ENCODE measurements at regions not wholly inside any gene's neighbourhood (a gene's known extent, or its start where the extent isn't known, plus 50 kb on each side); places are given as distances from the start of the nearest gene placed in this dataset.

GRCh38 chr20:24813496-24813895 is 135.6 kb upstream of the CST7 start:
- H3K36me3 ChIP-seq (ENCODE audit: insufficient read depth, low read length) = no peaks in the 10 kb centered on the region
- H3K4me2 ChIP-seq (ENCODE audit: low read depth, low read length, poor library complexity, severe bottlenecking) = no peak overlapping the region
- H4K20me1 ChIP-seq (ENCODE audit: insufficient read depth, low read length, poor library complexity, severe bottlenecking) = no peaks in the 10 kb centered on the region
- TF ChIP-seq, protein P1, sequence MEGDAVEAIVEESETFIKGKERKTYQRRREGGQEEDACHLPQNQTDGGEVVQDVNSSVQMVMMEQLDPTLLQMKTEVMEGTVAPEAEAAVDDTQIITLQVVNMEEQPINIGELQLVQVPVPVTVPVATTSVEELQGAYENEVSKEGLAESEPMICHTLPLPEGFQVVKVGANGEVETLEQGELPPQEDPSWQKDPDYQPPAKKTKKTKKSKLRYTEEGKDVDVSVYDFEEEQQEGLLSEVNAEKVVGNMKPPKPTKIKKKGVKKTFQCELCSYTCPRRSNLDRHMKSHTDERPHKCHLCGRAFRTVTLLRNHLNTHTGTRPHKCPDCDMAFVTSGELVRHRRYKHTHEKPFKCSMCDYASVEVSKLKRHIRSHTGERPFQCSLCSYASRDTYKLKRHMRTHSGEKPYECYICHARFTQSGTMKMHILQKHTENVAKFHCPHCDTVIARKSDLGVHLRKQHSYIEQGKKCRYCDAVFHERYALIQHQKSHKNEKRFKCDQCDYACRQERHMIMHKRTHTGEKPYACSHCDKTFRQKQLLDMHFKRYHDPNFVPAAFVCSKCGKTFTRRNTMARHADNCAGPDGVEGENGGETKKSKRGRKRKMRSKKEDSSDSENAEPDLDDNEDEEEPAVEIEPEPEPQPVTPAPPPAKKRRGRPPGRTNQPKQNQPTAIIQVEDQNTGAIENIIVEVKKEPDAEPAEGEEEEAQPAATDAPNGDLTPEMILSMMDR (conservative IDR thresholded peaks at IDR 0.05; ENCODE audit: low read length) = no peak
- TF ChIP-seq EZH2phosphoT487 (IDR thresholded peaks at IDR 0.05; ENCODE audit: borderline replicate concordance) = no peak
- no peaks in the 10 kb centered on the region; the same call in 1 of the 2 replicates for H3K9me3 ChIP-seq (ENCODE audit: insufficient read depth, low read depth, low read length)
- H3K4me1 ChIP-seq (ENCODE audit: insufficient read depth, low read length, poor library complexity, severe bottlenecking) = no peaks in the 10 kb centered on the region
- H3K9me2 ChIP-seq (replicated peaks; ENCODE audit: low read depth, low read length) = no peaks in the 10 kb centered on the region
- H3K9ac ChIP-seq (ENCODE audit: low read depth, low read length, poor library complexity, severe bottlenecking) = no peak overlapping the region
- no peak overlapping the region for H3K4me3 ChIP-seq (ENCODE audit: low read length, poor library complexity, severe bottlenecking)
- no peaks in the 10 kb centered on the region for H3F3A ChIP-seq (ENCODE audit: low read depth)
- no peaks in the 10 kb centered on the region for H3K27me3 ChIP-seq (ENCODE audit: insufficient read depth, low read length, poor library complexity, severe bottlenecking)
- no peaks in the 10 kb centered on the region for H3K79me2 ChIP-seq (ENCODE audit: insufficient read depth, low read length)
- H2AFZ ChIP-seq (ENCODE audit: low read length) = no peak overlapping the region

DNA sequence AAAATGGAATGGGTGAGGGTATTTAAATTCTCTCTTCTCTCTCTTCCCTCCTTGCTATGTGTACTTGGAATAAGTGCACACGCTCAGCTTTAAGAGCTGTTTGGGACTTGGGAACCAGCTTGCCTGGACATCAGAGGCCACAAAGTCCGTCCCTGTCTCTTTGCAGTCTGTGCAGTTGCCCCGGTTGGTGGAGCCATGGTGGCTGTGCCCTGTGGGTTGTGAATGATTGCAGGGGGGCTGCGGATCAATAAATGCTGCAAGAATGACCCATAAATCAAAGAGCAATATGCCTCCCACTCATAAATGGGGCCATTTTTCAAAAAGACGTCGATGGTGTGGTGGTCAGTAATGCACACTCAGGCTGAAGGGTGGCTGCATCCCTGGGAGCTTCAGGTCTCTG is 135.1 kb upstream of the CST7 start:
- H3K79me2 ChIP-seq (ENCODE audit: insufficient read depth, low read length) = no peaks in the 10 kb centered on the region
- TF ChIP-seq, protein P1 (conservative IDR thresholded peaks at IDR 0.05; ENCODE audit: low read length) = no peak
- no peak for TF ChIP-seq EZH2phosphoT487 (IDR thresholded peaks at IDR 0.05; ENCODE audit: borderline replicate concordance)
- no peaks in the 10 kb centered on the region for H3K27me3 ChIP-seq (ENCODE audit: insufficient read depth, low read length, poor library complexity, severe bottlenecking)
- H3K4me1 ChIP-seq (ENCODE audit: insufficient read depth, low read length, poor library complexity, severe bottlenecking) = no peaks in the 10 kb centered on the region
- H3K4me3 ChIP-seq (ENCODE audit: low read length, poor library complexity, severe bottlenecking) = no peak overlapping the region
- no peaks in the 10 kb centered on the region for H4K20me1 ChIP-seq (ENCODE audit: insufficient read depth, low read length, poor library complexity, severe bottlenecking)
- no peak overlapping the region for H3K4me2 ChIP-seq (ENCODE audit: low read depth, low read length, poor library complexity, severe bottlenecking)
- H3K9me2 ChIP-seq (replicated peaks; ENCODE audit: low read depth, low read length) = no peaks in the 10 kb centered on the region
- no peak overlapping the region for H2AFZ ChIP-seq (ENCODE audit: low read length)
- H3K9ac ChIP-seq (ENCODE audit: low read depth, low read length, poor library complexity, severe bottlenecking) = no peak overlapping the region
- no peaks in the 10 kb centered on the region for H3F3A ChIP-seq (ENCODE audit: low read depth)
- H3K36me3 ChIP-seq (ENCODE audit: insufficient read depth, low read length) = no peaks in the 10 kb centered on the region
- no peaks in the 10 kb centered on the region; the same call in 1 of the 2 replicates for H3K9me3 ChIP-seq (ENCODE audit: insufficient read depth, low read depth, low read length)

DNA sequence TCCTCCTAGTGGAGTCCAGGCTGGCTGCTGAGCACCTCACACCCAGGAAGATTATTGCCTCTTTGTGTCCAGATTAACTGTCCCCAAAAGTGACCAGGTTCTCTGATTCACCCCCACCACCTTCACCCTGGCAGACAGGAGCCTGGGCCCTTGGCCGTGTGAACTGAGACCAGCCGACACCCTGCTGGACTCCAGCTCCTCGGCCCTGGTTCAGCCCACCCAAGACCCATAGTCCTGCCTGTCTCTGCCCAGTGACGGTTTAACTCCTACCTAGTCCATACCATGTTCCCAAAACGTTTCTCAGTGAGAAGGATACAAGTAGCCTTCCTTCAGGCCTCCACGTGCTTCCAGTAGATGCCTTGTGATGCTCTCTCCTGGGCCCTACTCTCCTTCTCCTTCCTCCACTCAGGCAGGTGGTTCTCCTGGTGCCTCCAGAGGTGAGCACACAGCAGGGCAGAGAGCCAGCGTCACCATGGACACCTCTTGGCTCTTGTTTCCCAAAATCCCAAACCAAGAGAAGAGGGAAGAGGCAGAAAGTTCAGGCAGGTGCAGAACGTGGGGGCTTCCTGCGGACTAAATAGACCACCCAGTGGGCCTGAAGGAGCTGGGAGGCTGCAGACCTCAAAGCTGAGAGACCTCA is 134.4 kb upstream of the CST7 start:
- Histone ChIP-seq H4K20me1 (ENCODE audit: insufficient read depth, low read length, poor library complexity, severe bottlenecking) (no peaks in the 10 kb centered on the region), H3K9me3 (ENCODE audit: insufficient read depth, low read depth, low read length) (no peaks in the 10 kb centered on the region; the same call in 1 of the 2 replicates), H3K9me2 (replicated peaks; ENCODE audit: low read depth, low read length) (no peaks in the 10 kb centered on the region), H3K36me3 (ENCODE audit: insufficient read depth, low read length) (no peaks in the 10 kb centered on the region), H3K9ac (ENCODE audit: low read depth, low read length, poor library complexity, severe bottlenecking) (no peak overlapping the region), H3K27me3 (ENCODE audit: insufficient read depth, low read length, poor library complexity, severe bottlenecking) (no peaks in the 10 kb centered on the region), H2AFZ (ENCODE audit: low read length) (no peak overlapping the region), H3K4me2 (ENCODE audit: low read depth, low read length, poor library complexity, severe bottlenecking) (no peak overlapping the region), H3K4me1 (ENCODE audit: insufficient read depth, low read length, poor library complexity, severe bottlenecking) (no peaks in the 10 kb centered on the region), H3K4me3 (ENCODE audit: low read length, poor library complexity, severe bottlenecking) (no peak overlapping the region), H3K79me2 (ENCODE audit: insufficient read depth, low read length) (no peaks in the 10 kb centered on the region), H3F3A (ENCODE audit: low read depth) (no peaks in the 10 kb centered on the region)
- TF ChIP-seq EZH2phosphoT487 (IDR thresholded peaks at IDR 0.05; ENCODE audit: borderline replicate concordance) = no peak
- TF ChIP-seq, protein P1 (conservative IDR thresholded peaks at IDR 0.05; ENCODE audit: low read length) = no peak

Data from Loucy (cell line).